Nephron (organoid): ENCODE measurements at regions not wholly inside any gene's neighbourhood (a gene's known extent, or its start where the extent isn't known, plus 50 kb on each side); places are given as distances from the start of the nearest gene placed in this dataset.
A peak's percentile ranks its signal among the peaks of the same experiment; 100 is the strongest.

Source experiments
- H3K27ac Mint-ChIP-seq, 3 experiments: 2 replicates each; pipeline ENCODE4 v1.8.0; 2020; ENCODE audit warnings: mixed read lengths in 3 of 3, mild to moderate bottlenecking in 2 of 3, moderate library complexity in 1 of 3
- H3K27me3 Mint-ChIP-seq: 2 replicates; pipeline ENCODE4 v1.8.0; 2021; ENCODE audit warnings: low read depth, mild to moderate bottlenecking, moderate library complexity, mixed read lengths
- H3K36me3 Mint-ChIP-seq: 2 replicates; pipeline ENCODE4 v1.8.0; 2020; ENCODE audit warnings: low read depth, mixed read lengths
- H3K4me1 Mint-ChIP-seq: 2 replicates; pipeline ENCODE4 v1.8.0; 2020; ENCODE audit warnings: mixed read lengths
- H3K4me3 Mint-ChIP-seq, 3 experiments: 2 replicates each; pipeline ENCODE4 v1.8.0; 2020; ENCODE audit warnings: mild to moderate bottlenecking in 3 of 3, mixed read lengths in 3 of 3, moderate library complexity in 2 of 3
- H3K9me3 Mint-ChIP-seq: 2 replicates; pipeline ENCODE4 v1.8.0; 2020; ENCODE audit warnings: mixed read lengths
- CTCF ChIP-seq, 3 experiments: fragments of 200-600 bp; sonication (generic); IDR thresholded peaks; one replicate each; pipeline ENCODE4 v1.5.0; 2021; ENCODE audit warnings: antibody characterized with exemption in 3 of 3; ENCODE audit not compliant: unreplicated experiment in 3 of 3

GRCh38 chr6:14797875-14798593 is 447.8 kb upstream of the JARID2 start:
- no peak overlapping the region for H3K4me3 Mint-ChIP-seq
- peak overlapping the region in 2 of 3 experiments; percentile 19 to 52 for H3K27ac Mint-ChIP-seq
- TF ChIP-seq CTCF (IDR thresholded peaks at IDR 0.05; ENCODE audit: unreplicated experiment in 3 of 3): no peak
- peaks cover 9% of the 10 kb centered on the region for H3K27me3 Mint-ChIP-seq
- H3K4me1 Mint-ChIP-seq: peaks cover 37% of the 10 kb centered on the region
- H3K36me3 Mint-ChIP-seq: no peaks in the 10 kb centered on the region
- peaks cover 3% of the 10 kb centered on the region for H3K9me3 Mint-ChIP-seq

GRCh38 chr6:14798594-14798982 is 447.3 kb upstream of the JARID2 start:
- Mint-ChIP-seq H3K4me3 (no peak overlapping the region), H3K36me3 (no peaks in the 10 kb centered on the region), H3K4me1 (peaks cover 41% of the 10 kb centered on the region), H3K27me3 (peaks cover 14% of the 10 kb centered on the region), H3K9me3 (peaks cover 3% of the 10 kb centered on the region), H3K27ac (peak overlapping the region in 1 of 3 experiments; percentile 52)
- no peak for TF ChIP-seq CTCF (IDR thresholded peaks at IDR 0.05; ENCODE audit: unreplicated experiment in 3 of 3)

- Mint-ChIP-seq H3K36me3 (no peaks in the 10 kb centered on the region), H3K9me3 (peaks cover 3% of the 10 kb centered on the region), H3K27me3 (peaks cover 13% of the 10 kb centered on the region), H3K27ac (peak overlapping the region in 1 of 3 experiments; percentile 52), H3K4me3 (no peak overlapping the region), H3K4me1 (peaks cover 46% of the 10 kb centered on the region)
- no peak for TF ChIP-seq CTCF (IDR thresholded peaks at IDR 0.05; ENCODE audit: unreplicated experiment in 3 of 3)
Observed at GRCh38 chr6:14798996-14799588, 446.8 kb upstream of the JARID2 start.

- peaks cover 50% of the 10 kb centered on the region for H3K4me1 Mint-ChIP-seq
- no peaks in the 10 kb centered on the region for H3K36me3 Mint-ChIP-seq
- H3K27me3 Mint-ChIP-seq: peaks cover 9% of the 10 kb centered on the region
- peaks cover 3% of the 10 kb centered on the region for H3K9me3 Mint-ChIP-seq
- TF ChIP-seq CTCF (IDR thresholded peaks at IDR 0.05; ENCODE audit: unreplicated experiment in 3 of 3): no peak
- H3K27ac Mint-ChIP-seq: peak overlapping the region in 1 of 3 experiments; percentile 15
- no peak overlapping the region for H3K4me3 Mint-ChIP-seq
Observed at GRCh38 chr6:14799928-14800327, 445.9 kb upstream of the JARID2 start.

GRCh38 chr6:14802514-14803160 is 443.2 kb upstream of the JARID2 start:
- peaks cover 4% of the 10 kb centered on the region for H3K9me3 Mint-ChIP-seq
- peaks cover 59% of the 10 kb centered on the region for H3K4me1 Mint-ChIP-seq
- peaks cover 14% of the 10 kb centered on the region for H3K27me3 Mint-ChIP-seq
- TF ChIP-seq CTCF (IDR thresholded peaks at IDR 0.05; ENCODE audit: unreplicated experiment in 3 of 3): no peak
- H3K4me3 Mint-ChIP-seq: no peak overlapping the region
- H3K27ac Mint-ChIP-seq: peak overlapping the region; percentile 6 to 28 (median 17)
- no peaks in the 10 kb centered on the region for H3K36me3 Mint-ChIP-seq
